ENCODE measurements at regions not wholly inside any gene's neighbourhood (a gene's known extent, or its start where the extent isn't known, plus 50 kb on each side); places are given as distances from the start of the nearest gene placed in this dataset.

DNA sequence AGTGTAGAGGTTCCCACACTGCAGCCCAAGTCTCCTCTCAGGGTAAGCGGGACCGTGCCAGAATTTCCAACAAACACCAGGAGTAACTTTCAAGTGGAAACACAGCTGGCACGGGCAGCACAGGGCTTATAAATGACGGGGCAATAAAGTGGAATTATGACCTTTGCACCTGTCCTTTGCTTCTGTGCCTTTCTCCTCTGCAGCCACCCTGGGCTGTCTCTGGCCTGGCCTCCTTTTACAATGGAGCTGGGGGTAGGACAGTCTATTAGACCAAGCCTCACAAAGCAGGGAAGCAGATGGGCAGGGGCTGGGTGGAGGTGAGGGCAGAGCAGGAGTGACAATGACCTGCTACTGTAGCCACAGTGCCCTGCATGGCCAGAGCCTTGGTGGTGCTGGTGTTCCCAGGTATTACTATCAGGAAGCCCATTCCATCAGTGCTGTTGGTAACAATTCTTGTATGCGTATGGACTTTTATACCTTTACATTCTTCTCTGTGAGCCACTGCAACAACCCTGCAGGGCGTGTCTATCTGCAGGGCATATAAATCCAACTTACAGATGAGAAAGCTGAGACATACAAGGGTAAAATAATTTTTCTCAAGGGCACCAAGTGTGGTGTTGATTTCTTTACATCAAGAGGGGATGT lies 387.8 kb downstream of the CTTN start:
- H3K4me3 ChIP-seq, result no peak overlapping the region
- H3K27ac ChIP-seq (ENCODE audit: extremely low read depth, low read depth, low read length), result no peak overlapping the region
- ATAC-seq (no peak), DNase-seq (ENCODE audit: extremely low read depth in 1 of 4, low spot score in 3 of 4) (no peak), FAIRE-seq (no peak)
- H3K79me2 ChIP-seq (ENCODE audit: control insufficient read depth, insufficient read depth, low read length), result no peaks in the 10 kb centered on the region
- H3K36me3 ChIP-seq (ENCODE audit: control insufficient read depth, insufficient read depth, low read length), result no peaks in the 10 kb centered on the region
- 5% methylated on average over 6 of the region's 6 CpGs for WGBS (ENCODE audit: insufficient coverage, low coverage, missing lambda C conversion rate)
- ChIA-PET POLR2A (no interaction called here), CTCF (ENCODE audit: low intra/inter-chr PET ratio) (no interaction called here)
- no peaks in the 10 kb centered on the region for H4K20me1 ChIP-seq (replicated peaks; ENCODE audit: control insufficient read depth, insufficient read depth, low read length)
- no peak overlapping the region for H3K9ac ChIP-seq (ENCODE audit: insufficient read depth in 1 of 2, low read depth in 2 of 2, low read length in 2 of 2)
- no peak overlapping the region for H2AFZ ChIP-seq (ENCODE audit: low read depth, low read length)
- in situ Hi-C loops (cut with MboI), result no loop called here
- H3K27me3 ChIP-seq (ENCODE audit: control insufficient read depth in 2 of 2, insufficient read depth in 2 of 2, low read length in 2 of 2), result peaks cover 0 to 18% of the 10 kb centered on the region in 2 experiments; a peak in 2 of 5 replicates
- H3K4me2 ChIP-seq (ENCODE audit: insufficient read depth, low read length), result no peak overlapping the region
- intact Hi-C loops (cut with micrococcal nuclease), result no loop called here
- H3K9me3 ChIP-seq (replicated peaks; ENCODE audit: control insufficient read depth, insufficient read depth, low read depth, low read length), result no peaks in the 10 kb centered on the region
- TF ChIP-seq, protein P1, sequence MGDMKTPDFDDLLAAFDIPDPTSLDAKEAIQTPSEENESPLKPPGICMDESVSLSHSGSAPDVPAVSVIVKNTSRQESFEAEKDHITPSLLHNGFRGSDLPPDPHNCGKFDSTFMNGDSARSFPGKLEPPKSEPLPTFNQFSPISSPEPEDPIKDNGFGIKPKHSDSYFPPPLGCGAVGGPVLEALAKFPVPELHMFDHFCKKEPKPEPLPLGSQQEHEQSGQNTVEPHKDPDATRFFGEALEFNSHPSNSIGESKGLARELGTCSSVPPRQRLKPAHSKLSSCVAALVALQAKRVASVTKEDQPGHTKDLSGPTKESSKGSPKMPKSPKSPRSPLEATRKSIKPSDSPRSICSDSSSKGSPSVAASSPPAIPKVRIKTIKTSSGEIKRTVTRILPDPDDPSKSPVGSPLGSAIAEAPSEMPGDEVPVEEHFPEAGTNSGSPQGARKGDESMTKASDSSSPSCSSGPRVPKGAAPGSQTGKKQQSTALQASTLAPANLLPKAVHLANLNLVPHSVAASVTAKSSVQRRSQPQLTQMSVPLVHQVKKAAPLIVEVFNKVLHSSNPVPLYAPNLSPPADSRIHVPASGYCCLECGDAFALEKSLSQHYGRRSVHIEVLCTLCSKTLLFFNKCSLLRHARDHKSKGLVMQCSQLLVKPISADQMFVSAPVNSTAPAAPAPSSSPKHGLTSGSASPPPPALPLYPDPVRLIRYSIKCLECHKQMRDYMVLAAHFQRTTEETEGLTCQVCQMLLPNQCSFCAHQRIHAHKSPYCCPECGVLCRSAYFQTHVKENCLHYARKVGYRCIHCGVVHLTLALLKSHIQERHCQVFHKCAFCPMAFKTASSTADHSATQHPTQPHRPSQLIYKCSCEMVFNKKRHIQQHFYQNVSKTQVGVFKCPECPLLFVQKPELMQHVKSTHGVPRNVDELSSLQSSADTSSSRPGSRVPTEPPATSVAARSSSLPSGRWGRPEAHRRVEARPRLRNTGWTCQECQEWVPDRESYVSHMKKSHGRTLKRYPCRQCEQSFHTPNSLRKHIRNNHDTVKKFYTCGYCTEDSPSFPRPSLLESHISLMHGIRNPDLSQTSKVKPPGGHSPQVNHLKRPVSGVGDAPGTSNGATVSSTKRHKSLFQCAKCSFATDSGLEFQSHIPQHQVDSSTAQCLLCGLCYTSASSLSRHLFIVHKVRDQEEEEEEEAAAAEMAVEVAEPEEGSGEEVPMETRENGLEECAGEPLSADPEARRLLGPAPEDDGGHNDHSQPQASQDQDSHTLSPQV (IDR thresholded peaks at IDR 0.05), result no peak
- TF ChIP-seq, protein P2, sequence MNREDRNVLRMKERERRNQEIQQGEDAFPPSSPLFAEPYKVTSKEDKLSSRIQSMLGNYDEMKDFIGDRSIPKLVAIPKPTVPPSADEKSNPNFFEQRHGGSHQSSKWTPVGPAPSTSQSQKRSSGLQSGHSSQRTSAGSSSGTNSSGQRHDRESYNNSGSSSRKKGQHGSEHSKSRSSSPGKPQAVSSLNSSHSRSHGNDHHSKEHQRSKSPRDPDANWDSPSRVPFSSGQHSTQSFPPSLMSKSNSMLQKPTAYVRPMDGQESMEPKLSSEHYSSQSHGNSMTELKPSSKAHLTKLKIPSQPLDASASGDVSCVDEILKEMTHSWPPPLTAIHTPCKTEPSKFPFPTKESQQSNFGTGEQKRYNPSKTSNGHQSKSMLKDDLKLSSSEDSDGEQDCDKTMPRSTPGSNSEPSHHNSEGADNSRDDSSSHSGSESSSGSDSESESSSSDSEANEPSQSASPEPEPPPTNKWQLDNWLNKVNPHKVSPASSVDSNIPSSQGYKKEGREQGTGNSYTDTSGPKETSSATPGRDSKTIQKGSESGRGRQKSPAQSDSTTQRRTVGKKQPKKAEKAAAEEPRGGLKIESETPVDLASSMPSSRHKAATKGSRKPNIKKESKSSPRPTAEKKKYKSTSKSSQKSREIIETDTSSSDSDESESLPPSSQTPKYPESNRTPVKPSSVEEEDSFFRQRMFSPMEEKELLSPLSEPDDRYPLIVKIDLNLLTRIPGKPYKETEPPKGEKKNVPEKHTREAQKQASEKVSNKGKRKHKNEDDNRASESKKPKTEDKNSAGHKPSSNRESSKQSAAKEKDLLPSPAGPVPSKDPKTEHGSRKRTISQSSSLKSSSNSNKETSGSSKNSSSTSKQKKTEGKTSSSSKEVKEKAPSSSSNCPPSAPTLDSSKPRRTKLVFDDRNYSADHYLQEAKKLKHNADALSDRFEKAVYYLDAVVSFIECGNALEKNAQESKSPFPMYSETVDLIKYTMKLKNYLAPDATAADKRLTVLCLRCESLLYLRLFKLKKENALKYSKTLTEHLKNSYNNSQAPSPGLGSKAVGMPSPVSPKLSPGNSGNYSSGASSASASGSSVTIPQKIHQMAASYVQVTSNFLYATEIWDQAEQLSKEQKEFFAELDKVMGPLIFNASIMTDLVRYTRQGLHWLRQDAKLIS (CRISPR knock-in tag; IDR thresholded peaks at IDR 0.05), result no peak
- TF ChIP-seq ILF3 (IDR thresholded peaks at IDR 0.05; ENCODE audit: borderline replicate concordance) (no peak), ZNF239 (CRISPR knock-in tag; IDR thresholded peaks at IDR 0.05) (no peak)
- H3K4me1 ChIP-seq (replicated peaks in 1 of 2; ENCODE audit: control insufficient read depth in 2 of 2, insufficient read depth in 2 of 2, low read length in 2 of 2), result no peaks in the 10 kb centered on the region; a peak in 2 of 5 replicates
- H3K9me1 ChIP-seq (ENCODE audit: control insufficient read depth, insufficient read depth, low read length), result no peaks in the 10 kb centered on the region
- BruUV-seq (replicated peaks), result no TSS peak

Measured in K562 (cell line).